HCT116 (cell line): ENCODE measurements at regions not wholly inside any gene's neighbourhood (a gene's known extent, or its start where the extent isn't known, plus 50 kb on each side); places are given as distances from the start of the nearest gene placed in this dataset.

ENCODE experiments used
- ATAC-seq: fragments of 200-7000 bp; cut with Tn5 transposase; 2 replicates; pipeline ENCODE4 v1.9.1; 2020; ENCODE audit warnings: mild to moderate bottlenecking, moderate library complexity
- BruUV-seq: library from RNA; stranded (reverse); fragments of 400-500 nt; replicated peaks from 2 replicates; lab custom pipeline; 2021; lab: Mats Ljungman, UMichigan
- CTCF ChIA-PET: fragments of 300-600 bp; sonication (Branson Sonifier 250); formaldehyde crosslinking; loops from one replicate; lab custom pipeline; 2021; ENCODE audit warnings: antibody characterized with exemption; lab: Charles Lee
- POLR2A ChIA-PET: fragments of 300-600, 350-600 bp; sonication (Branson Sonifier 250); formaldehyde crosslinking; loops from one replicate; lab custom pipeline; 2021; ENCODE audit warnings: antibody characterized with exemption; lab: Charles Lee
- RAD21 ChIA-PET, 2 experiments: fragments of 300-600 bp; sonication (Branson Sonifier 250); formaldehyde crosslinking; loops; one replicate each; lab custom pipeline; 2023; ENCODE audit warnings: low total read pairs in 2 of 2; ENCODE audit not compliant: uncharacterized antibody in 2 of 2, unreplicated experiment in 2 of 2, low non-redundant PET in 1 of 2; lab: Charles Lee
- DNase-seq: peaks from one replicate; pipeline ENCODE4 v3.0.0-alpha.2; 2010; ENCODE audit warnings: low read depth, low spot score
- H2AFZ ChIP-seq: fragments of 200-600 bp; shearing (Covaris generic), sonication (generic); 2 replicates; pipeline ENCODE4 v1.6.1; 2017; ENCODE audit warnings: low read depth, mixed run types, mixed read lengths, antibody characterized with exemption, low read length; ENCODE audit not compliant: poor library complexity, severe bottlenecking
- H3K27ac ChIP-seq: 2 replicates; pipeline ENCODE4 v1.5.1; 2012; ENCODE audit warnings: low read depth, low read length
- H3K27me3 ChIP-seq: fragments of 200-600 bp; sonication (generic); 2 replicates; pipeline ENCODE4 v1.6.1; 2016; ENCODE audit warnings: mixed run types, low read length, mixed read lengths; ENCODE audit not compliant: insufficient read depth
- H3K36me3 ChIP-seq, 2 experiments: fragments of 200-500 bp in 1 of 2; fragments of 200-600 bp in 1 of 2; sonication (Bioruptor generic) in 1 of 2; sonication (generic) in 1 of 2; 2 replicates each; pipeline versions ENCODE4 v1.5.1 to v1.6.1; 2014 to 2016; ENCODE audit warnings: low read length in 2 of 2, inconsistent platforms in 1 of 2, mixed read lengths in 1 of 2, mixed run types in 1 of 2; ENCODE audit not compliant: insufficient read depth in 2 of 2, control insufficient read depth in 1 of 2
- H3K4me1 ChIP-seq, 2 experiments: fragments of 200-600 bp in 1 of 2; sonication (generic) in 1 of 2; 2 replicates each; pipeline versions ENCODE4 v1.5.1 to v1.6.1; 2012 to 2017; ENCODE audit warnings: low read length in 2 of 2, inconsistent platforms in 1 of 2, mild to moderate bottlenecking in 1 of 2, mixed read lengths in 1 of 2, mixed run types in 1 of 2, moderate library complexity in 1 of 2; ENCODE audit not compliant: insufficient read depth in 2 of 2, control insufficient read depth in 1 of 2
- H3K4me2 ChIP-seq: fragments of 200-600 bp; sonication (generic); 2 replicates; pipeline ENCODE4 v1.6.1; 2017; ENCODE audit warnings: mixed run types, low read length, mixed read lengths
- H3K4me3 ChIP-seq, 2 experiments: fragments of 200-600 bp in 1 of 2; sonication (generic) in 1 of 2; replicated peaks in 1 of 2; 2 replicates each; pipeline ENCODE4 v1.5.1; 2011 to 2016; ENCODE audit warnings: low read length in 2 of 2, control low read depth in 1 of 2, low read depth in 1 of 2, mild to moderate bottlenecking in 1 of 2, mixed read lengths in 1 of 2, mixed run types in 1 of 2
- H3K79me2 ChIP-seq: fragments of 200-600 bp; sonication (generic); 2 replicates; pipeline ENCODE4 v1.6.1; 2017; ENCODE audit warnings: mild to moderate bottlenecking, mixed run types, low read length, moderate library complexity, mixed read lengths; ENCODE audit not compliant: insufficient read depth
- H3K9ac ChIP-seq: fragments of 200-600 bp; sonication (generic); 2 replicates; pipeline ENCODE4 v1.6.1; 2016; ENCODE audit warnings: low read length, mixed read lengths
- H3K9me2 ChIP-seq: fragments of 200-600 bp; sonication (generic), shearing (Covaris generic); 2 replicates; pipeline ENCODE4 v1.6.1; 2017; ENCODE audit warnings: mixed run types, mild to moderate bottlenecking, moderate library complexity; ENCODE audit not compliant: insufficient read depth
- H3K9me3 ChIP-seq, 2 experiments: fragments of 200-500 bp in 1 of 2; fragments of 200-600 bp in 1 of 2; sonication (Bioruptor generic) in 1 of 2; sonication (generic) in 1 of 2; 2 replicates each; pipeline ENCODE4 v1.6.1; 2014 to 2017; ENCODE audit warnings: low read length in 2 of 2, mixed read lengths in 2 of 2, inconsistent platforms in 1 of 2, low read depth in 1 of 2, mild to moderate bottlenecking in 1 of 2, mixed run types in 1 of 2, moderate library complexity in 1 of 2; ENCODE audit not compliant: control insufficient read depth in 1 of 2, insufficient read depth in 1 of 2
- H4K20me1 ChIP-seq: fragments of 200-600 bp; sonication (generic), shearing (Covaris generic); 2 replicates; pipeline ENCODE4 v1.6.1; 2017; ENCODE audit warnings: mixed run types, mild to moderate bottlenecking, moderate library complexity; ENCODE audit not compliant: insufficient read depth
- ATF3 ChIP-seq: IDR thresholded peaks from 2 replicates; pipeline ENCODE4 v1.6.1; 2012
- CBX3 ChIP-seq: IDR thresholded peaks from 2 replicates; pipeline ENCODE4 v1.6.1; 2012; ENCODE audit warnings: low read depth
- CEBPB ChIP-seq: IDR thresholded peaks from 2 replicates; pipeline ENCODE4 v1.6.1; 2012; ENCODE audit warnings: low read depth
- CTCF ChIP-seq, 3 experiments: fragments of 200-600 bp in 1 of 3; sonication (generic) in 1 of 3; IDR thresholded peaks in 2 of 3; conservative IDR thresholded peaks in 1 of 3; 2 replicates each; pipeline ENCODE4 v1.5.1; 2012 to 2017; ENCODE audit warnings: low read depth in 2 of 3, low read length in 2 of 3, antibody characterized with exemption in 1 of 3, borderline replicate concordance in 1 of 3, control low read depth in 1 of 3, mild to moderate bottlenecking in 1 of 3, mixed read lengths in 1 of 3, mixed run types in 1 of 3, moderate library complexity in 1 of 3; ENCODE audit not compliant: insufficient read depth in 1 of 3
- EGR1 ChIP-seq: IDR thresholded peaks from 2 replicates; pipeline ENCODE4 v1.6.1; 2012; ENCODE audit warnings: low read depth
- ELF1 ChIP-seq: IDR thresholded peaks from 2 replicates; pipeline ENCODE4 v1.6.1; 2012; ENCODE audit warnings: low read depth, borderline replicate concordance
- EZH2 ChIP-seq: fragments of 200-600 bp; sonication (generic); IDR thresholded peaks from 2 replicates; pipeline ENCODE4 v1.6.1; 2017; ENCODE audit warnings: antibody characterized with exemption, mixed run types
- FOSL1 ChIP-seq: IDR thresholded peaks from 2 replicates; pipeline ENCODE4 v1.6.1; 2012; ENCODE audit warnings: low read depth
- JUND ChIP-seq: IDR thresholded peaks from 2 replicates; pipeline ENCODE4 v1.6.1; 2012
- MAX ChIP-seq: IDR thresholded peaks from 2 replicates; pipeline ENCODE4 v1.6.1; 2012
- POLR2A ChIP-seq: IDR thresholded peaks from 2 replicates; pipeline ENCODE4 v1.7.0; 2011; ENCODE audit warnings: borderline replicate concordance; ENCODE audit not compliant: insufficient read depth, insufficient read length; ENCODE audit errors: extremely low read depth
- POLR2AphosphoS5 ChIP-seq: IDR thresholded peaks from 2 replicates; pipeline ENCODE4 v1.6.1; 2011; ENCODE audit warnings: mild to moderate bottlenecking, low read depth, low read length, moderate library complexity
- RAD21 ChIP-seq: IDR thresholded peaks from 2 replicates; pipeline ENCODE4 v1.6.1; 2012; ENCODE audit warnings: low read depth, mild to moderate bottlenecking
- REST ChIP-seq: IDR thresholded peaks from 2 replicates; pipeline ENCODE4 v1.6.1; 2012; ENCODE audit warnings: low read depth
- SIN3A ChIP-seq: IDR thresholded peaks from 2 replicates; pipeline ENCODE4 v1.6.1; 2012; ENCODE audit warnings: low read depth
- SP1 ChIP-seq: IDR thresholded peaks from 2 replicates; pipeline ENCODE4 v1.6.1; 2012; ENCODE audit warnings: low read depth
- TCF7L2 ChIP-seq: IDR thresholded peaks from 2 replicates; pipeline ENCODE4 v1.7.0; 2011; ENCODE audit warnings: borderline replicate concordance, inconsistent platforms; ENCODE audit not compliant: insufficient read depth, insufficient read length; ENCODE audit errors: extremely low read depth
- YY1 ChIP-seq: IDR thresholded peaks from 2 replicates; pipeline ENCODE4 v1.6.1; 2011; ENCODE audit warnings: low read length, low read depth, moderate library complexity, mild to moderate bottlenecking; ENCODE audit not compliant: insufficient replicate concordance; ENCODE audit errors: extremely low read depth
- ZBTB33 ChIP-seq: IDR thresholded peaks from 2 replicates; pipeline ENCODE4 v1.6.1; 2011; ENCODE audit warnings: mild to moderate bottlenecking, low read length, moderate library complexity; ENCODE audit not compliant: insufficient replicate concordance; ENCODE audit errors: extremely low read depth
- ZFX ChIP-seq: fragments of 450-650 bp; IDR thresholded peaks from 2 replicates; pipeline ENCODE4 v1.6.1; 2017
- intact Hi-C: fragments of 100-400 bp; cut with micrococcal nuclease; formaldehyde crosslinking; loops from 2 replicates; pipeline ENCODE4 v1.10.0; 2022

- Histone ChIP-seq H3K9me3 (no peaks in the 10 kb centered on the region), H3K9ac (no peak overlapping the region), H3K4me1 (no peaks in the 10 kb centered on the region), H2AFZ (no peak overlapping the region), H3K27ac (no peak overlapping the region), H4K20me1 (no peaks in the 10 kb centered on the region), H3K79me2 (no peaks in the 10 kb centered on the region), H3K27me3 (no peaks in the 10 kb centered on the region), H3K4me2 (no peak overlapping the region), H3K4me3 (no peak overlapping the region), H3K9me2 (no peaks in the 10 kb centered on the region), H3K36me3 (no peaks in the 10 kb centered on the region)
- DNase-seq (no peak), ATAC-seq (no peak)
- POLR2A ChIA-PET, result no interaction called here
- intact Hi-C loops, result no loop called here
- CTCF ChIA-PET, result no interaction called here
- RAD21 ChIA-PET, result no interaction called here
- no TSS peak for BruUV-seq
- TF ChIP-seq CTCF (IDR thresholded peaks at IDR 0.05 in 2 of 3, conservative IDR thresholded peaks at IDR 0.05 in 1 of 3; ENCODE audit: borderline replicate concordance in 1 of 3, insufficient read depth in 1 of 3, low read depth in 2 of 3, low read length in 2 of 3) (no peak), YY1 (no peak), EZH2 (no peak), SP1 (no peak), SIN3A (no peak), EGR1 (no peak), FOSL1 (no peak), POLR2AphosphoS5 (no peak), MAX (no peak), ATF3 (no peak), REST (no peak), ZBTB33 (no peak), CBX3 (no peak), POLR2A (no peak), RAD21 (no peak), ZFX (no peak), JUND (no peak), TCF7L2 (no peak), ELF1 (no peak), CEBPB (no peak)
These were observed 213.3 kb downstream of the AKAP7 start for GRCh38 chr6:131348572-131348971.
